NCI-H82 treated with DMSO at 0.1 percent for 48 hours (cell line): ENCODE measurements at regions not wholly inside any gene's neighbourhood (a gene's known extent, or its start where the extent isn't known, plus 50 kb on each side); places are given as distances from the start of the nearest gene placed in this dataset.

Source experiments
- DNase-seq: peaks from one replicate; lab custom pipeline; 2025; ENCODE audit not compliant: unreplicated experiment; lab: John Stamatoyannopoulos, UW

DNA sequence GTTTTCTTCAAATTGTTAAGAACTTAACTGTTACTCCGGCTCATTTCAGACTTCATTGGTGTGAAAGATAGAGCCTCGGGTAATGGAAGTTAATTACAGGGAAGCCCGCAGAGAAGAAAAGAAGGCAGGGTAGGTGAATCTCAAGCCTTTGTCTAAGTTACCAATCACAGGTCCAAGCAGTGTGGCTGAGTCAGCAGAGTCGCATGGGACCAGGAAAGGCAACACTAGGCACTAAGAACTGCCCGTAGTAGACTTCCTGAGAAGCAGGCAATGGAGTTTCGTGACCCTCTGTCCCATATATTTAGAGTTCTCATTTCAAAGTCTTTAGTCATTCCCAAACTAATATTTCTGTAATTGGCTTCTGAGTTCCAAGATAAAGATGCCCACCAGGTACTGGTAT is 122.9 kb upstream of the STT3B start:
- DNase-seq: no peak

GRCh38 chr3:31410411-31410810 is 122.3 kb upstream of the STT3B start:
- no peak for DNase-seq

GRCh38 chr3:31412832-31413231 is 119.9 kb upstream of the STT3B start:
- no peak for DNase-seq

GRCh38 chr3:31413515-31413914 is 119.2 kb upstream of the STT3B start:
- DNase-seq: no peak

- no peak for DNase-seq
These were observed 115.7 kb upstream of the STT3B start for GRCh38 chr3:31416980-31417379.

- DNase-seq: no peak
These were observed 115.2 kb upstream of the STT3B start for GRCh38 chr3:31417486-31417885.

DNA sequence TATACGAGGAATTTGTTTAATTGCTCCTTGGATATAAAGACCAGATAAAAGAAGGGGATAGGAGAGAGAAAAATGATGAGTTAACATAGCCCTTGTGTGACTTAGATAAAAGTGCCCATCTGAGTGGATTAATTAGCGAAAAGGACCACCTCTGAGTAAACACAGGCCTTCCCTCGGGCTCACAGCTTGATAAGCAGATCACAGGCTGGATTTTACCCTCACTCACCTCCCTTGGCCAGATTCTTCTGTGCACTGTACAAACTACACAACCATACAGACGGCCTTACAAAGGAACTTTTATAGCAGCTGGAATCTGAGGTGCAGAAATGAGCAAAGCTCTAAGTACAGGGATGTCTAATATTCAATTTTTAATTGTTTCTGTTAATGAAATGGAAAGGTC is 112.4 kb upstream of the STT3B start:
- peak; percentile 17 for DNase-seq

- DNase-seq: no peak
These were observed 111.2 kb upstream of the STT3B start for GRCh38 chr3:31421314-31422048.

DNA sequence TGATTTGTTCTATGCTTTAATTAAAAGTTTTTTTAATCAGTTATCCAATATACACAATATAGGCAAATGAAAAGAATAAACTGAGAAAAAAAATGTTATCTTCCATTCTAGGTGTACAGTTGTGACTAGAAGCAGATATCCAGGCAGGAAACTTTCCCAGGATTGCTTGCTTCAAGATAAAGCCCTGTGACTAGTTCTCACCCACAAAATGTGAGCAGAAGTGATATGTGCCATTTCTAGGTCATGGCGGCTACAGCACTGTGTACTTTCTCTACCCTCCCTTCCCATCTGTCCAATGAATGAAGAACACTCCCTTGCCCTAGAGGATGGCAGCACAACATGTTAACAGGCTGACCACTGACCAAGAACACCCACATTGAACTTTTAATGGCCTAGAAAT is 110.5 kb upstream of the STT3B start:
- no peak for DNase-seq

- no peak for DNase-seq
These were observed 109.2 kb upstream of the STT3B start for GRCh38 chr3:31423482-31423881.

DNA sequence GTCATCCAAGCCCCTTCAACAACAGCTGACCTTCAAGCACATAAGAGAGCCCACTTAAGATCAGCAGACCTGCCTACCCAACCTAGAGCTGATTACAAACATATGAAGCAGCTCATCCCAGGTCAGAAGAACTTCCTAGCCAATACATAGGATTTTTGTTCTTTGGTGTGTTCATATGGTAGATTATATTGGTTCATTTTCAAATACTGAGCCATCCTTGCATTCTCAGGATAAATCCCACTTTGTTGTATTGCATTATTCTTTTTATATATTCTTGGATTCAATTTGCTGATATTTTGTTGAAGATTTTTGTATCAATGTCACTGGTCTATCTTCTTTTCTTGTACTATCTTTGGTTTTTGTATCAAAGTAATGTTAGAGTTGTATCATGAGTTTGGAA is 107.3 kb upstream of the STT3B start:
- no peak for DNase-seq

DNA sequence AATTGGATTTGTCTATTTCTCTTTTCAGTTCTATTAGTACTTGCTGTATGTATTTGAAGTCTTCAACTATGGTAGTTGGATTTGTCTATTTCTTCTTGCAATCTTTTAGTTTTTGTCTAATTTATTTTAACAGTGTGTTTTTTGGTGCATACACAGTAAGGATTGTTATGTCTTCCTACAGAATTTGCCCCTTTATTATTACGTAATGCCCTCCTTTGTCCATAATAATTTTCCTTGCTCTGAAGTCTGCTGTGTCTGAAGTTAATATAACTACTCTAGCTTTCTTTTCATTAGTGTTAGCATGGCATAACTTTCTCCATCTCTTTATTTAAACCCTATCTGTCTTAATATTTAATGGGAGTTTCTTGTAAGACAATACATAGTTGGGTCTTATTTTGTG is 105.1 kb upstream of the STT3B start:
- DNase-seq: no peak

DNA sequence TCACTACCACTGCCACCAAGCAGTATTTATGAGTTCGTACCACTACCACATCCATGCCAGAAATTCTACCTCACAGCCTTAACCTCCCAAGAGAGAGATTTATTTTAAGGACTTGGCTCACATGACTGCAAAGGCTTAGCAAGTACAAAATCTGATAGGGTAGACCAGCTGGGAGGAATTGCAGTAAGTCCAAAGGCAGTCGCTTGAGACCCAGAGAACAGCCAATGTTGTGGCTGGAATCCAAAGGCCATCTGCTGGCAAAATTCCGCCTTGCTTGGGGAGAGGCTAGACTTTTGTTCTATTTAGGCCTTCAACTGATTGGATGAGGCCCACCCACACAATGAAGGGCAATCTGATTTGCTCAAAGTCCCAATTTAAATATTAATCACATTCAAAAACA is 101.4 kb upstream of the STT3B start:
- DNase-seq: no peak

- DNase-seq: no peak
These were observed 99.6 kb upstream of the STT3B start for GRCh38 chr3:31432897-31433678.

- no peak for DNase-seq
These were observed 99.1 kb upstream of the STT3B start for GRCh38 chr3:31433679-31433992.

- DNase-seq: no peak
These were observed 97.9 kb upstream of the STT3B start for GRCh38 chr3:31434819-31435218.

DNA sequence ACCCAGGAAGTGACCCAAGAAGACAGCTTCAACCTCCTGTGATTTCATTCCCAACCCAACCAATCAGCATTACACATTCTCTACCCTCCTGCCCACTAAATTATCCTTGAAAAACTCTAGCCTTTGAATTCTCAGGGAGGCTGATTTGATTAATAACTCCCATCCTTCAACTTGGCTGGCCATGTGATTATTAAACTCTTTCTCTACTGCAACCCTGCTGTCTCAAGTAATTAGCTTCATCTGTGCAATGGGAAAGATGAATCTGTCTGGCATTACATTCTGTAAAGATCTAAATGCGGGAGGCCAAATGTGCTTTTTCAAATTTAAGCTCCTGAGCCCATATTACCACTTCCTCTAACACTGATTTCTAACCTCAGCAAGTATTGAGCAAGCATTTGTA is 95.9 kb upstream of the STT3B start:
- no peak for DNase-seq

GRCh38 chr3:31438742-31439141 is 94.0 kb upstream of the STT3B start:
- no peak for DNase-seq

DNA sequence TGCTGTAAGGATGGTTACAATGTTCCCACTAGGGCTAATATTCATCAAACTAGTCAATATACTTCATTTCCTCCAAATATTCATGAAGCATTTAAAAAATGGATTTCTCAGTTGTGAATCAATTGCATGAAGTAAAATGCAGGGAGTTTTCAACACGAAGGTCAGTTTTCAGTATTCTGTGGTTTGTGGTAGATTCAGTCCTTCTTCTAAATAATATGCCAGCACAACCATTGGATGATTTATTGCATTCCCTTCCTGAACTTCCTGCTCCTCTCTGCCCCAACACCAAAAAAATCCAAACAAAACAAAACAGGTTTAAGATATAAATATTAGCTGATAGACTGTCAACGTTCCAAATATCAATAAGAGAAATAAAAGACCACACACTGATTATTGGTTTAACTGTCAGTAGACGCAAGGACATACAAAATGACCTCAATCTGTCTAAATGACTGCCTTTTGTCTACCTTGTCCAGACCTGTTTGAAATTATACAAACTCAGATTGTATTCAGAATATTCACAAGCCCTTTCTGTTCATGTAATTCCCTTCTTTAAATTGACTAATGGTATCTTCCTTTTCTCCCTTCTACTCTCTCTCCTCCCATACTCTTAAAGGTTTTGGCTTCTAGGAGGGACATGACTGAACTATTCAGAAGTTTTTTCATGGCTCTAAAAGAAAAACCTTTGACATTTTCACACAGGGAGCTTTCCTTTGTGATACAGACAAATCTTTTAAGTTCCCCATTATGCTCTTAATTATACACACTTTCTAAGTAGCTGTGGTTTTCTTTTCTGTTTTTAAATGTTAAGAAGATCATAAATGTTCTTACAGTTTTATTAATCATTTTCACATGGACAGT is 92.6 kb upstream of the STT3B start:
- DNase-seq: no peak

DNA sequence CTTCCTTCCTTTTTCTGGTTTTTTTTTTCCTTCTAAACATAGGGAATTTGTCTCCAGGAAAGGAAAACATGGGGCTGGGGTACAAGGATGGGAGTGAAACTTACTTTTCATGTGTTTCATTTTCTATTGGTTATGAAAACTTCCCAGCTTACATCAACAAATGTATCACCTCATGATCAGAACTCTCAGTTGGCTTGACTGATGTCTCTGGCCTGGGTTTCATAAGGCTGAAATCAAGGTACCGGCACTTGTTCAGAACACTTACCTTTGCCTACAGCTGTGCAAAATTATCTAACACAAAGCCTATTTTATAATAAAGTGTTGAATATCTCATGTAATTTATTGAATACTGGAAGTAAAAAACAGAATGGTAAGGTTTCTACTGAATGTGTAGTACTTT is 91.8 kb upstream of the STT3B start:
- DNase-seq: no peak

DNA sequence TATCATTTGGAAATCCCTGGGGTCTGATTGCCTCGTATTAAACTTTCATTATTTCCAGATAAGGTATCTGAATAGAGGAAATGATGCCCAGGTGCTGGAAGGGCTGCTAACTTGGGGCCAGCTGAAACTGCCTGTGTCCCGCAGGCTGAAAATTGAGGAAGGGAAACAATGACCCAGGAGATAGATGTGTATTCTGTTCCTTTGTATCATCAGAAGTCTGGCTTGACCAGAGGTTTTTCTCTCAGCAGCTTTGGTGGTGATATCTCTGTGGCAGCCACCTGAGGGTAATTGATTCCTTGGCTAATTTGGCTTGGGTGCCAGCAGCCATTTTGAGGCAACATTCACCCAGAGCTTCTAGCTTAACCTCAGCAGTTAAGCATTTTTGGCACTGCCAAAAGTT is 90.0 kb upstream of the STT3B start:
- DNase-seq: no peak
